ENCODE measurements at regions not wholly inside any gene's neighbourhood (a gene's known extent, or its start where the extent isn't known, plus 50 kb on each side); places are given as distances from the start of the nearest gene placed in this dataset.
"Not testable (repeated sequence)": the region's sequence is repeated elsewhere in the genome, so short reads cannot be mapped to it uniquely, and the experiment has no call there.

GRCh38 chr5:38680094-38680825 lies 123.8 kb upstream of the LIFR start:
- no peak for DNase-seq

GRCh38 chr5:38681029-38681706 lies 124.7 kb upstream of the LIFR start:
- DNase-seq, result no peak

- DNase-seq, result no peak
These were observed 125.5 kb upstream of the LIFR start for GRCh38 chr5:38681966-38682365.

GRCh38 chr5:38686658-38687057 lies 130.2 kb upstream of the LIFR start:
- no peak for DNase-seq

- no peak for DNase-seq
These were observed 135.9 kb upstream of the LIFR start for GRCh38 chr5:38692346-38692745.

- DNase-seq, result no peak
These were observed 136.5 kb upstream of the LIFR start for GRCh38 chr5:38692781-38693527.

GRCh38 chr5:38695021-38695958 lies 138.8 kb upstream of the LIFR start:
- no peak for DNase-seq

GRCh38 chr5:38697013-38697412 lies 140.6 kb upstream of the LIFR start:
- no peak for DNase-seq

GRCh38 chr5:38705529-38705928 lies 140.3 kb upstream of the OSMR start:
- not testable (repeated sequence) for DNase-seq

GRCh38 chr5:38706376-38706775 lies 139.4 kb upstream of the OSMR start:
- DNase-seq, result no peak

- no peak for DNase-seq
These were observed 138.2 kb upstream of the OSMR start for GRCh38 chr5:38707352-38708210.

GRCh38 chr5:38709678-38710306 lies 136.0 kb upstream of the OSMR start:
- DNase-seq, result no peak

GRCh38 chr5:38710627-38711026 lies 135.2 kb upstream of the OSMR start:
- no peak for DNase-seq

- DNase-seq, result no peak
These were observed 133.4 kb upstream of the OSMR start for GRCh38 chr5:38712391-38712790.

GRCh38 chr5:38714240-38714639 lies 131.6 kb upstream of the OSMR start:
- DNase-seq, result no peak

GRCh38 chr5:38714703-38715355 lies 131.0 kb upstream of the OSMR start:
- DNase-seq, result no peak

GRCh38 chr5:38715696-38716095 lies 130.1 kb upstream of the OSMR start:
- DNase-seq, result no peak

- no peak for DNase-seq
These were observed 129.3 kb upstream of the OSMR start for GRCh38 chr5:38716516-38716915.

- DNase-seq, result no peak
These were observed 126.9 kb upstream of the OSMR start for GRCh38 chr5:38718771-38719391.

- no peak for DNase-seq
These were observed 126.4 kb upstream of the OSMR start for GRCh38 chr5:38719403-38719802.

Measured in NCI-H2029 (cell line).